Activated CD8-positive, alpha-beta memory T cell treated with anti-CD3 and anti-CD28 coated beads for 1 hour (primary cell): ENCODE measurements at regions not wholly inside any gene's neighbourhood (a gene's known extent, or its start where the extent isn't known, plus 50 kb on each side); places are given as distances from the start of the nearest gene placed in this dataset.

Experiments
- DNase-seq, 2 donors: peaks; one replicate each; pipeline ENCODE4 v3.0.0-alpha.2; 2020; ENCODE audit warnings: low read depth in 1 of 2; ENCODE audit errors: extremely low read depth in 1 of 2

- DNase-seq, result no peak
Measured at GRCh38 chr5:2696156-2696807, 55.2 kb downstream of the IRX2 start.

GRCh38 chr5:2695200-2695891 is 56.1 kb downstream of the IRX2 start:
- no peak for DNase-seq

- no peak for DNase-seq
Measured at GRCh38 chr5:2691530-2691929, 59.9 kb downstream of the IRX2 start.

- DNase-seq, result no peak
Measured at GRCh38 chr5:2690293-2690692, 61.2 kb downstream of the IRX2 start.

- no peak for DNase-seq
Measured at GRCh38 chr5:2688586-2688985, 62.9 kb downstream of the IRX2 start.

- DNase-seq, result no peak
Measured at GRCh38 chr5:2687746-2688145, 63.7 kb downstream of the IRX2 start.

GRCh38 chr5:2686321-2687124 is 65.0 kb downstream of the IRX2 start:
- no peak for DNase-seq

- no peak for DNase-seq
Measured at GRCh38 chr5:2685651-2686272, 65.7 kb downstream of the IRX2 start.

- DNase-seq, result no peak
Measured at GRCh38 chr5:2684606-2685005, 66.9 kb downstream of the IRX2 start.

GRCh38 chr5:2683720-2684119 is 67.8 kb downstream of the IRX2 start:
- DNase-seq, result no peak

GRCh38 chr5:2681476-2681875 is 70.0 kb downstream of the IRX2 start:
- DNase-seq, result no peak

GRCh38 chr5:2680979-2681378 is 70.5 kb downstream of the IRX2 start:
- no peak for DNase-seq

- DNase-seq, result no peak
Measured at GRCh38 chr5:2677689-2678088, 73.8 kb downstream of the IRX2 start.

- no peak for DNase-seq
Measured at GRCh38 chr5:2675548-2675947, 75.9 kb downstream of the IRX2 start.

- no peak for DNase-seq
Measured at GRCh38 chr5:2674456-2674855, 77.0 kb downstream of the IRX2 start.

GRCh38 chr5:2670940-2671339 is 80.5 kb downstream of the IRX2 start:
- no peak for DNase-seq

- DNase-seq, result no peak
Measured at GRCh38 chr5:2669913-2670312, 81.6 kb downstream of the IRX2 start.

- DNase-seq, result no peak
Measured at GRCh38 chr5:2669259-2669658, 82.2 kb downstream of the IRX2 start.

- no peak for DNase-seq
Measured at GRCh38 chr5:2666081-2666480, 85.4 kb downstream of the IRX2 start.

- DNase-seq, result no peak
Measured at GRCh38 chr5:2663489-2663888, 88.0 kb downstream of the IRX2 start.

- DNase-seq, result no peak
Measured at GRCh38 chr5:2660315-2660714, 91.2 kb downstream of the IRX2 start.
